ENCODE measurements at regions not wholly inside any gene's neighbourhood (a gene's known extent, or its start where the extent isn't known, plus 50 kb on each side); places are given as distances from the start of the nearest gene placed in this dataset.
A peak's percentile ranks its signal among the peaks of the same experiment; 100 is the strongest.

- peak; percentile 26 for DNase-seq (ENCODE audit: low read depth)
Measured at GRCh38 chr14:89660166-89660565, 243.1 kb upstream of the FOXN3 start.

GRCh38 chr14:89658977-89659670, 242.1 kb upstream of the FOXN3 start:
- no peak for DNase-seq (ENCODE audit: low read depth)

- no peak for DNase-seq (ENCODE audit: low read depth)
Measured at GRCh38 chr14:89657014-89657413, 240.0 kb upstream of the FOXN3 start.

GRCh38 chr14:89654998-89655397, 238.0 kb upstream of the FOXN3 start:
- no peak for DNase-seq (ENCODE audit: low read depth)

DNA sequence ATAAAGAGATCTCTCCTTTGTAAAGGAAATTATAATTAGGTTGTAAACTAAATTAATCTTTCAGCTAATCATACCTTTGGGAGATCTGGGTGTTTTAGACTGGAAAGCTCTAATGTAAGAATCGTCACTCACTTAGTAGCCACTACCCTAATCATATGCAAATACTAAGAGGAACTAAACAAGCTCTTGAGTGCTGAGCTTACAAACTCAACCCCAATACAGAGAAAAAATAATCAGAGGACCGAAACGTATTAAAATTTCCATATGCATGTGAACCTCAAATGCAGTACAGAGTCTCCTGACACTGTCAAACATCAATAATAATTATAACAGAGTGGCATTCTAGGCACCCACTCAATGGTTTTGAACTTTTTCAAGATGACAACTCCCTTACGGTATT, 235.3 kb upstream of the FOXN3 start:
- DNase-seq (ENCODE audit: low read depth) = no peak

GRCh38 chr14:89651805-89652204, 234.8 kb upstream of the FOXN3 start:
- no peak for DNase-seq (ENCODE audit: low read depth)

GRCh38 chr14:89650077-89650978, 233.3 kb upstream of the FOXN3 start:
- no peak for DNase-seq (ENCODE audit: low read depth)

- DNase-seq (ENCODE audit: low read depth) = no peak
Measured at GRCh38 chr14:89649451-89650075, 232.5 kb upstream of the FOXN3 start.

DNA sequence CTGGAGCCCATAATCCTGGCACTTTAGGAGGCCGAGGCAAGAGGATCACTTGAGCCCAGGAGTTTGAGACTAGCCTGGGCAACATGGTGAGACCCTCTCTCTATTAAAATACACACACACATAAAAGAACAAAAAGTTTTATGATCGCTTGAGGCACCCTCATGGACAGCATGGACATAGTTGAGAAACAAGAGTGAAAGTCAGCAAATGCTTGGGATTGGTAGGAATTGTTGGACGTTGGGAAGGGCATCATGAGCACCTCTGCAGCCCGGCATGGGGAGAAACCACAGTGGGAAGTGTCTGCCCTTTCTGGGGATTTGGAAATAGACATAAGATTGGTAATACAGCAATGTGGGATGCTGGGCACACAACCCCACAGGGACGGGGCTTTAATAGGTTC, 231.9 kb upstream of the FOXN3 start:
- DNase-seq (ENCODE audit: low read depth) = no peak

GRCh38 chr14:89648510-89648909, 231.5 kb upstream of the FOXN3 start:
- no peak for DNase-seq (ENCODE audit: low read depth)

- DNase-seq (ENCODE audit: low read depth) = no peak
Measured at GRCh38 chr14:89646971-89647370, 229.9 kb upstream of the FOXN3 start.

DNA sequence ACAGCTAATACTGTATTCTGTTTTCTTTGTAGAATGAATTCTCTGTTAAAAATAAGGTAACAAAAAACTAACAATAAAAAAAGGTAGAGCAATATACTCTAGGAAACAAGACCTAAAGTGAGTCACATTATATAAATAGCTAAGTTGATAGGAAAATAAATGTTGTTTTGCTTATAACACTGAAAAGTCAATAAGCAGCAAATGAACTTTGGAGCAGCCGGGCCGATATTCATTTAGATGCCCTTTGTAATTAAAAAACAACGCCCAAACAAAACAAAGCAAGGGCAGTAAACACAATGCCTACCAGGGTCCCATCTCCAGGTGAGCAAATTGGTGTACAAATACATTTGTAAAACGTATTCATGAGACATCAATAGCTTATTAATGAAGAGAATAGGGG, 227.6 kb upstream of the FOXN3 start:
- no peak for DNase-seq (ENCODE audit: low read depth)

GRCh38 chr14:89641495-89642175, 224.6 kb upstream of the FOXN3 start:
- no peak for DNase-seq (ENCODE audit: low read depth)

DNA sequence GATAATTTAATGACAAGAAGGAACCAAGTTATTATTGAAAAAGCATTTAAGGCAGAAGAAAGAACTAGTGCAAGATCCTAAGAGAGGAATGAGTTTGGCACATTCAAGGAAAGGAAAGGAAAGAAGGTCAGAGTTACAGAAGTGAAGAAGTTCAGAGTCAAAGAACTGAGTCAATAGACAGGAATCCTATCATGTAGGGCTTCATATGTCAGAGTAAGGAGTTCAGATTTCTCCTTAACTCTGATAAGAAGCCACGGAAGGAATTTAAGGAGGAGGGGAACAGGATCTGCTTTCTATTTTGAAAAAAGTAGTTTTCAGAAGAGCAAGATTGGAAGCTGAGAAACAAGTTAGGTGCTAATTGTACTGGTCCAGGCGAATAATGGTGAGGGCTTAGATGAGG, 223.1 kb upstream of the FOXN3 start:
- DNase-seq (ENCODE audit: low read depth) = no peak

DNA sequence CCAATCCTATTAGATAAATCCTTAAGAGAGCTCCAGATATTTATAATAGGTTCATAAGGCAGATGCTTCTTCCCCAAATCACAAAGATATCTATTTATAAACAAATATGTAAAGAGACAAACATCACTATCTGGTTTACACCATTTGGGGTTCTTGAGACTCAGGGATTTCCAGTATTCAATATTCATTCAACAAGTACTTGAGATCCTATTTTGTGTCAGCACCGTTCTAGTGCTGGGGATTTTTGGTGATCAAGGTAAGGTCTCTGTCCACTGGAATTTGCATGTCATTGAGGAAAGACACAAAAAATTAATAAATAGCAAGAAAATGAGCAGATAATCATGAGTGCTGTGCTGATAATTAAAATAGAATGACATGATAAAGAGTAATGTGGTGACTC, 222.7 kb upstream of the FOXN3 start:
- DNase-seq (ENCODE audit: low read depth) = no peak

GRCh38 chr14:89638891-89639290, 221.9 kb upstream of the FOXN3 start:
- no peak for DNase-seq (ENCODE audit: low read depth)

GRCh38 chr14:89637581-89637980, 220.5 kb upstream of the FOXN3 start:
- DNase-seq (ENCODE audit: low read depth) = no peak

DNA sequence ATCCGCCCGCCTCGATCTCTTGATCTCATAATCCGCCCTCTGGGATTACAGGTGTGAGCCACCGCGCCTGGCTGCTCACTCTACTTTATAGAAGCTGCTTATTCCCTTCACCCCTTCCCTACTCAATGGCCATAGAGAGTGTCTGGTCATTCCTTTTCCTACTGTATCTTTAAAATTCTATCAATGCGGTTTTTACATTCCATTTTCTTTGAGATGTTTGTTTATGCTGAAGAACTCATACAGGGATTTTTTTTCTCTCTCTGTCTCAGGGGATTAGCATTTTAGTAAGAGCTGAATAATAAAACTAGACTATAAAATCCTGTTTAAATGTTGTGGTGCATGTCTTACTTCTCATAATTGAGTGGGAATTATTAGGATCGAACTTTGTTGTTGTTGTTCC, 218.6 kb upstream of the FOXN3 start:
- DNase-seq (ENCODE audit: low read depth) = no peak

- DNase-seq (ENCODE audit: low read depth) = no peak
Measured at GRCh38 chr14:89634037-89634436, 217.0 kb upstream of the FOXN3 start.

DNA sequence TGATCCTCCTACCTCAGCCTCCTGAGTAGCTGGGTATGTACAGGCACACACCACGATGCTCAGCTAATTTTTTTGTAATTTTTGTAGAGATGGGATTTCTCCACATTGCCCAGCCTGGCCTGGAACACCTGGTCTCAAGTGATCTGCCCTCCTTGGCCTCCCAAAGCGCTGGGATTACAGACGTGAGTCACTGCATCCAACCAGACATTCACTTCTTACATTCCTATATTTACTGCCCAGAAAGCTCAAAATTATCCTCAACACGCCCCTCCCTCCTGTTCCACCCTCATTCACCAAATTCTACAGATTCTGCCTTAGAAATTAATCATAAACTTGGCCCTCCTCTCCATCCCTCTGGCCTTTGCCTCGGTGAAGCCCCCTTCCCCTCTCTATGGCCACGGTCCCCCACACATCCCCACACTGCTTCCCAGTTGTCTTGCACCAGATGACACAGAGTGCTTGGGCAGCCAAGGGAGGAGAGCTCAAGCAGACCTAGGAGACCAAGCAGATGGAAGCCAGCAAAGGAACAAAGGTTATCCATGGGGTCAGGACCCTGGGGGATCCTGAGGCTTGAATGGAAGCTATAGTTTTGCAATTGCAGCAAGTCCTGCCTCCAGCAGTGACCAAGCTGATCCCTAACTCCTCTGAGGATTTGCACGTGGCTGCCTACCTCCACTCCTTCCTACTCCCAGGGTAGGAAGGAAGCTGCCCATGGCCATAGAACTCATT, 213.2 kb upstream of the FOXN3 start:
- peak; percentile 13 for DNase-seq (ENCODE audit: low read depth)

DNA sequence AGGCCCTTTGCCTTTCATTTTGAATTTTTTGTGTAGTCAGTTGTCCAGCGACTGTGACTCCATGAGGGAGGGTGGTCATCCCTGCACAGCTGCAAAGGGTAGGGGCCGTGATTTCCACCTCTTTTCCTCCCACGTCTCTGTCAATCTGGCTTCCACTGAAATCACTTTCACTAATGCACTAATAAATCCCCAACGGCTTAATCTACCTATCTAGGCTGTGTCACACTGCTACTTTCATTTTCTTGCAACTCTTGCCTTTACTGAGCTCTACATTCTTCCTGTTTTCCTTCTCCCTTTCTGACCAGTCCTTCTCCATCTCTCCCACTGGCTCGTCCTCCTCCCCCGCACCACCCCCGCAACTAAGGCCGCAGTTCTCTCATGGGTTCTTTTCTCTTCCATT, 212.3 kb upstream of the FOXN3 start:
- DNase-seq (ENCODE audit: low read depth) = no peak

GRCh38 chr14:89628521-89628920, 211.5 kb upstream of the FOXN3 start:
- no peak for DNase-seq (ENCODE audit: low read depth)
